Endothelial cell of umbilical vein (primary cell): ENCODE measurements at regions not wholly inside any gene's neighbourhood (a gene's known extent, or its start where the extent isn't known, plus 50 kb on each side); places are given as distances from the start of the nearest gene placed in this dataset.

Experiments
- BruUV-seq: library from RNA; stranded (reverse); fragments of 400-500 nt; replicated peaks from 2 replicates; lab custom pipeline; 2021; lab: Mats Ljungman, UMichigan
- CTCF ChIA-PET: fragments of 300-600, 350-600 bp; sonication (Branson Sonifier 250); formaldehyde crosslinking; loops from one replicate; lab custom pipeline; 2021; ENCODE audit warnings: antibody characterized with exemption, inconsistent platforms; lab: Charles Lee
- POLR2A ChIA-PET: fragments of 300-600, 350-600 bp; sonication (Branson Sonifier 250); formaldehyde crosslinking; loops from one replicate; lab custom pipeline; 2021; ENCODE audit warnings: antibody characterized with exemption, inconsistent platforms; lab: Charles Lee
- DNase-seq: peaks from one replicate; pipeline ENCODE4 v3.0.0-alpha.2; 2011; ENCODE audit warnings: low read depth, low spot score
- FAIRE-seq: peaks from 2 replicates; lab custom pipeline; 2011; peaks lifted over from hg19 to GRCh38; lab: Jason Lieb, UNC
- H2AFZ ChIP-seq: 2 replicates; pipeline ENCODE4 v1.6.0; 2012; ENCODE audit warnings: low read depth, low read length, control low read depth, inconsistent platforms
- H3K27ac ChIP-seq: 2 replicates; pipeline ENCODE4 v1.5.1; 2011; ENCODE audit warnings: low read depth, mild to moderate bottlenecking, control low read depth, low read length, moderate library complexity; ENCODE audit not compliant: insufficient read depth
- H3K27me3 ChIP-seq, 2 experiments: 2 replicates each; pipeline versions ENCODE4 v1.6.0 to v1.6.1; 2011; ENCODE audit warnings: low read length in 2 of 2, mixed read lengths in 1 of 2; ENCODE audit not compliant: control insufficient read depth in 2 of 2, insufficient read depth in 2 of 2
- H3K36me3 ChIP-seq, 2 experiments: 2 replicates in 1 of 2; 3 replicates in 1 of 2; pipeline ENCODE4 v1.5.1; 2011; ENCODE audit warnings: low read length in 2 of 2, mild to moderate bottlenecking in 1 of 2, moderate library complexity in 1 of 2; ENCODE audit not compliant: control insufficient read depth in 2 of 2, insufficient read depth in 2 of 2; ENCODE audit errors: extremely low read depth in 1 of 2
- H3K4me1 ChIP-seq: 3 replicates; pipeline ENCODE4 v1.5.1; 2011; ENCODE audit warnings: mild to moderate bottlenecking, low read length; ENCODE audit not compliant: control insufficient read depth, insufficient read depth; ENCODE audit errors: extremely low read depth
- H3K4me2 ChIP-seq: 2 replicates; pipeline ENCODE4 v1.6.1; 2011; ENCODE audit warnings: low read length, control low read depth, mixed read lengths; ENCODE audit not compliant: insufficient read depth
- H3K4me3 ChIP-seq, 3 experiments: fragments of 200-600 bp in 1 of 3; sonication (generic), shearing (Covaris generic) in 1 of 3; replicated peaks in 1 of 3; 2 replicates each; pipeline ENCODE4 v1.5.1; 2011 to 2016; ENCODE audit warnings: control low read depth in 3 of 3, low read length in 3 of 3, mild to moderate bottlenecking in 2 of 3, inconsistent platforms in 1 of 3, low read depth in 1 of 3, moderate library complexity in 1 of 3; ENCODE audit not compliant: insufficient read depth in 1 of 3
- H3K79me2 ChIP-seq: 2 replicates; pipeline ENCODE4 v1.6.0; 2012; ENCODE audit warnings: low read length, inconsistent platforms; ENCODE audit not compliant: control insufficient read depth, insufficient read depth
- H3K9ac ChIP-seq: replicated peaks from 2 replicates; pipeline ENCODE3; 2011; ENCODE audit warnings: low read length, control low read depth; ENCODE audit not compliant: insufficient read depth; ENCODE audit errors: extremely low read depth
- H3K9me1 ChIP-seq: replicated peaks from 3 replicates; pipeline ENCODE4 v1.6.0; 2011; ENCODE audit warnings: mild to moderate bottlenecking, low read length; ENCODE audit not compliant: control insufficient read depth, insufficient read depth; ENCODE audit errors: extremely low read depth
- H3K9me3 ChIP-seq: replicated peaks from 2 replicates; pipeline ENCODE4 v1.5.1; 2012; ENCODE audit warnings: low read length, inconsistent platforms; ENCODE audit not compliant: control insufficient read depth, insufficient read depth
- H4K20me1 ChIP-seq: replicated peaks from 2 replicates; pipeline ENCODE3; 2011; ENCODE audit warnings: mild to moderate bottlenecking, low read length; ENCODE audit not compliant: control insufficient read depth, insufficient read depth; ENCODE audit errors: extremely low read depth
- CTCF ChIP-seq, 2 donors: IDR thresholded peaks; 1 replicate in 1 of 2; 2 replicates in 1 of 2; pipeline ENCODE4 v1.5.1; 2011; ENCODE audit warnings: low read length in 2 of 2, mild to moderate bottlenecking in 2 of 2, moderate library complexity in 2 of 2, control low read depth in 1 of 2, inconsistent platforms in 1 of 2, low read depth in 1 of 2; ENCODE audit not compliant: insufficient read depth in 1 of 2; ENCODE audit errors: extremely low read depth in 1 of 2
- EZH2 ChIP-seq: IDR thresholded peaks from 2 replicates; pipeline ENCODE4 v1.6.1; 2012; ENCODE audit warnings: borderline replicate concordance, low read depth, mild to moderate bottlenecking, moderate library complexity, low read length, inconsistent platforms; ENCODE audit not compliant: severe bottlenecking
- FOS ChIP-seq: IDR thresholded peaks from 2 replicates; pipeline ENCODE4 v1.6.1; 2011; ENCODE audit warnings: mild to moderate bottlenecking, low read length, moderate library complexity, borderline replicate concordance; ENCODE audit not compliant: insufficient read depth
- GATA2 ChIP-seq: IDR thresholded peaks from 2 replicates; pipeline ENCODE4 v1.7.0; 2011; ENCODE audit warnings: low read depth, mild to moderate bottlenecking, moderate library complexity, mixed read lengths, low read length; ENCODE audit not compliant: insufficient read length, insufficient read depth
- JUN ChIP-seq: IDR thresholded peaks from 2 replicates; pipeline ENCODE4 v1.6.1; 2011; ENCODE audit warnings: borderline replicate concordance, low read depth; ENCODE audit not compliant: insufficient read length, insufficient read depth
- MAX ChIP-seq: IDR thresholded peaks from 2 replicates; pipeline ENCODE4 v1.6.1; 2011; ENCODE audit not compliant: insufficient read depth, insufficient read length
- MYC ChIP-seq: IDR thresholded peaks from one replicate; pipeline ENCODE4 v1.6.1; 2011; ENCODE audit warnings: mild to moderate bottlenecking, low read depth, low read length
- POLR2A ChIP-seq: IDR thresholded peaks from 2 replicates; pipeline ENCODE4 v1.6.1; 2012; ENCODE audit warnings: low read depth, mild to moderate bottlenecking, control low read depth, low read length
- POLR2AphosphoS5 ChIP-seq: IDR thresholded peaks from 2 replicates; pipeline ENCODE4 v1.6.1; 2012; ENCODE audit warnings: low read depth, mild to moderate bottlenecking, control low read depth, low read length, moderate library complexity; ENCODE audit not compliant: insufficient read depth
- dilution Hi-C: fragments of 300-500 bp; cut with MboI; formaldehyde crosslinking; loops from one replicate; pipeline ENCODE4 v1.15.0; 2019; ENCODE audit warnings: low sequenced_read_pairs; ENCODE audit not compliant: extremely low pct_ligation_motif_present
- intact Hi-C: fragments of 100-400 bp; cut with micrococcal nuclease; formaldehyde crosslinking; loops from one replicate; pipeline ENCODE4 v1.10.0; 2022

GRCh38 chr3:168939651-168940238 lies 723.8 kb downstream of the MECOM start:
- H3K9me1 ChIP-seq, result no peaks in the 10 kb centered on the region
- no peaks in the 10 kb centered on the region for H3K9me3 ChIP-seq
- H3K9ac ChIP-seq, result no peak overlapping the region
- no peak overlapping the region for H3K27ac ChIP-seq
- CTCF ChIA-PET, result interaction anchor here (1.2 to 2.4 kb wide), 2 partner anchors 13 to 21 kb away, joined by 3 to 8 read pairs; no protein-coding TSS in a partner anchor
- no peak overlapping the region for H3K4me3 ChIP-seq
- H3K27me3 ChIP-seq, result no peaks in the 10 kb centered on the region
- POLR2A ChIA-PET, result no interaction called here
- TF ChIP-seq MAX (no peak), EZH2 (no peak), CTCF (IDR thresholded peaks at IDR 0.05; ENCODE audit: extremely low read depth in 1 of 2, insufficient read depth in 1 of 2, low read depth in 1 of 2, low read length in 2 of 2) (no peak), MYC (no peak), JUN (no peak), GATA2 (no peak), POLR2AphosphoS5 (no peak), FOS (no peak), POLR2A (no peak)
- intact Hi-C loops (no loop called here), dilution Hi-C loops (no loop called here)
- H3K4me2 ChIP-seq, result no peak overlapping the region
- no peak for DNase-seq
- no peaks in the 10 kb centered on the region for H3K36me3 ChIP-seq
- no peaks in the 10 kb centered on the region for H3K4me1 ChIP-seq
- no peak for FAIRE-seq
- no TSS peak for BruUV-seq
- H2AFZ ChIP-seq, result no peak overlapping the region
- no peaks in the 10 kb centered on the region for H3K79me2 ChIP-seq
- H4K20me1 ChIP-seq, result no peaks in the 10 kb centered on the region
